NCI-H1694 treated with DMSO at 0.1 percent for 48 hours (cell line): ENCODE measurements at regions not wholly inside any gene's neighbourhood (a gene's known extent, or its start where the extent isn't known, plus 50 kb on each side); places are given as distances from the start of the nearest gene placed in this dataset.
A peak's percentile ranks its signal among the peaks of the same experiment; 100 is the strongest.
"Not testable (repeated sequence)": the region's sequence is repeated elsewhere in the genome, so short reads cannot be mapped to it uniquely, and the experiment has no call there.

Experiments
- DNase-seq: peaks from one replicate; lab custom pipeline; 2025; lab: John Stamatoyannopoulos, UW

DNA sequence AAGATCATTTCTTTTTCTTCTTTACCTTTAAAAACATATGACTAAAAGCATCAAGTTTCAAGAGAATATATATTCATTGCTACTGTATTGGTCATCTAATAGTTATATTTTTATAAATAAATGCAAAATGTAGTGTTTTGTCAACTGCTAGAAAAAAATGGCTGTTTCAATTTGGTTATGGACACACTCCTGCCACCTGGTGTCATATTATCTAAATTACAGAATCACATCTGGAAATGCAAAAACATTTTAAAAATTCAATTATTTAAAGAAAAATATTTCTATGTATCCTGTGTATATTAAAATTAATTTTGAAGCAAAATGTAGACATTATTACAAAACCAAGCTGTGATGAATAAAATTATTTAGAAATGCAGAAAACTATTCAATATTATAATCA lies 329.4 kb upstream of the PCDH18 start:
- DNase-seq, result peak; percentile 24

DNA sequence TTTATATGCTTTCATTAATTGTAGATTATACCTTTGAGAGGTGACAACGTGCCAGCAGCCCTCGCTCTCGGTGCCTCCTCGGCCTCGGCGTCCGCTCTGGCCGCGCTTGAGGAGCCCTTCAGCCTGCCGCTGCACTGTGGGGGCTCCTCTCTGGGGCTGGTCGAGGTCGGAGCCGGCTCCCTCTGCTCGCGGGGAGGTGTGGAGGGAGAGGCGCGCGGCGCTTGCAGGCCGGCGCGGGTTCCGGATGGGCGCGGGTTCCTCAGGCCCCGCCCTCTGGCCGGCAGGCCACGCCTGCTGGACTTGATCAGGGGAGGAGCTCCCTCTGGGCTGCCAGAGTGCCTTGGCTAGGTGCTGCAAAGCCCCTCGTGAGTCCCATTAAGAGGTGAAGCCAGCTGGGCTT lies 321.1 kb upstream of the PCDH18 start:
- no peak for DNase-seq

DNA sequence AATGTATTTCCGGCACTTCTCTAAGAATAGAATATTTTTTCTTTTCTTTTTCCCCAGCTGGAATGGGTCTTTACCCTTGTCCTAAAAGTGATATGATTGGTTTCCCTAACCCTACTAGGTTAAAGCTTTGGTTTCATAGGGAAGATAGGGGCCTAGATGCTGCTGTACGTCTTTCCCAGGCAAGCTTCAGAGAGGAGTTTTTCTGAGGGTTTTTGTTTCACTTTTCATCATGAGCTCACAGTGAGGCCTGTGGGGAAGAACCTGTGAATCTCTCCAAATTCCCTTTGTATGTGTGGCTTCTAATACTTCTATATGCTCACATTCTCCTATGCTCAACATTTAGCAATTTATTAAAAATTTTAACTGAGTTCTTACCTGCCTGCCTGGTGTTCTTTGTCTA lies 320.0 kb upstream of the PCDH18 start:
- DNase-seq, result no peak

DNA sequence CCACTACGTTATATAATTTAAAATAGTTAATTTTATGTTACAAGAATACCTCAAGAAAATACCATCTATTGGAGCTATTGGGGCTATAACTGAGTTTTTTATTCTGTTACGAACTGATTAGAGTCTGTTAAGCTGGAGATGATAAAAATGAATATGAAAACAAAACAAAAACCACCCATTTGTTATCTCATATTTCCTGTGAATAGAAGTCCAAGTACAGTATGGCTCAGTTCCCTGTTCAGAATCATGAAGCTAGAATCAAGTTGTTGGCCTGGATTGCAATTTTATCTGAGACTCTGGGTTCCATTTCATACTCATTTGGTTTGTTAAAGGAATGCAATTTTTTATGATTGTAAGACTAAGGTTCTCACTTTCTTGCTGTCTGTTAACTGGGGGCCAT lies 319.1 kb upstream of the PCDH18 start:
- no peak for DNase-seq

DNA sequence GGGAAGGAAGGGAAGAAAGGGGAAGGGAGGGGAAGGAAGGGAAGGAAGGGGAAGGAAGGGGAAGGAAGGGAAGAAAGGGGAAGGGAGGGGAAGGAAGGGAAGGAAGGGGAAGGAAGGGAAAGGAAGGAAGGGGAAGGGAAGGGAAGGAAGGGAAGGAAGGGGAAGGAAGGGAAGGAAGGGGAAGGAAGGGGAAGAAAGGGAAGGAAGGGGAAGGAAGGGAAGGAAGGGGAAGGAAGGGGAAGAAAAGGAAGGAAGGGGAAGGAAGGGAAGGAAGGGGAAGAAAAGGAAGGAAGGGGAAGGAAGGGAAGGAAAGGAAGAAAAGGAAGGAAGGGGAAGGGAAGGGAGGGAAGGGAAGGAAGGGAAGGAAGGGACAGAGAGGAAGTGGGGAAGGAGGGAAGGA lies 295.7 kb upstream of the PCDH18 start:
- not testable (repeated sequence) for DNase-seq

DNA sequence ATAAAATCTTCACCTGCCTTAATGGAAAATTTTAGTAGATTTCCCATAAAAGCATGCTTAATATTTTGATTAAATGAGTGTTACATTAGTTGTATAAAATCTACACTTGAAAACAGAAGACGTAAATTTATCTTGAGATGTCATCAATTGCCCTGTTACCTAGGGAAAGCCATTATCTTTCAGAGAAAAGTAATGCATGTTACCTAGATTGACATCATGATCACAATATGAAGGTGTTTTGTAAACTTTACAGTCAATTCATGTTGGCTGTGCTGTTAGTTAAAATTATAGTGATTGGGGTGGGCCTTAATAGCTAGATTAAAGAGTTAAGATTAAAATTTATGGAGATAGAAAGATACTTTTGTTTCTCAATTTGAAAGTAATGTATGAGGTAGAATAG lies 293.2 kb upstream of the PCDH18 start:
- no peak for DNase-seq

DNA sequence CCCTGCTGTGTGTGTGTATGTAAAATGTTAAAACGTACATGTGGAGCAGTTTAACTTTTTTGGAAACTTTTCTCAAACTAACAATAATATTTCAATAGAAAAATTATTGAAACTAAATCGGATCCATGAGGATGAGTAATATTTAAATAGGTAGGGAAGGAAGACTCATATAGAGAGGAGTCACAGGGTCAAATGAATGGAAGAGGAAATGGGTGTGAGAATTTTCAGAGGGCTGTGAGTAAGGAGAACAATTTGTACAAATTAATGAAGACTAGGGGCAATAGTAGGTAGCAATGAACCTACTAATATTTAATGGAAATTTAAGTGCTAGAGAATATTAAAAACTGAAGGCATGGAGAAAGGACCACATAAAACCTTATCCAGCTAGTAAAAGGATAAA lies 290.7 kb upstream of the PCDH18 start:
- DNase-seq, result no peak

DNA sequence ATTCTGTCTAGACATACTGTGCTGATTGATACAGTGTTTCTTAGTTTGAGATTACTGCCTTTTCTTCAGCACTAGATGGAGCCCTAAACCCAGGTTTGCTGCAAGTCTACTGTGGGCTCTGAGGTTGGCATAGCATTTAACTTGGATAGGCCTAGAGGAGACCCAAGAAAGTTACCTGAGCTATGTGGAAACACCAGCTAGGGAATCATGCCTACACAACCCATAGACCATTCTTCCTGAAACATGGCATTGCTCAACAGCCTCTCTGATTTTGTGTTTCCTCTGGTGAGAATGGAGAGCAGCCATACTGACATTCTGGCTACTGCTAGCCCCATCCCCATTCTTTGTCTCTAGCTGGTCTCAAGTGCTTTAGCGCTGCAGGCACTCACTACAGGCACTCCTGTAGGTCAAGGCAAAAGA lies 287.7 kb upstream of the PCDH18 start:
- peak; percentile 14 for DNase-seq

DNA sequence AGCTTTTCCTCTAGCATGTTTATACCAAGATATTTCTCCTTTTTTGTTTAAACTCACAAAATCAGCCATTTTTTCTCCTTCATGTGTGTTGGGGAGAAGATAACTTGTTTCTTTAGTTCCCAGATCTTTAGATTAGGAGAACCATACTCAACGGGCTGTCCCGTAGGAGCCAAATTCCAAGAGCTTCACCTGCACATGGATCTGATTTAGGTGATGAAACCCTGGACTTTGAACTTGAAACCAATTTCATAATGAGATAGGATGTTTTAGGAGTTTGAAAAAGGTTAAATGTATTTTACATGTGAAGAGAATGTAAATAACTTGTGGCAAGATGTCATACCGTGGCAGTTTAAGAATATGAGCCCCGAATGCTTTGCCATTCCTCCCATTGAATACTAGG lies 280.0 kb upstream of the PCDH18 start:
- no peak for DNase-seq

DNA sequence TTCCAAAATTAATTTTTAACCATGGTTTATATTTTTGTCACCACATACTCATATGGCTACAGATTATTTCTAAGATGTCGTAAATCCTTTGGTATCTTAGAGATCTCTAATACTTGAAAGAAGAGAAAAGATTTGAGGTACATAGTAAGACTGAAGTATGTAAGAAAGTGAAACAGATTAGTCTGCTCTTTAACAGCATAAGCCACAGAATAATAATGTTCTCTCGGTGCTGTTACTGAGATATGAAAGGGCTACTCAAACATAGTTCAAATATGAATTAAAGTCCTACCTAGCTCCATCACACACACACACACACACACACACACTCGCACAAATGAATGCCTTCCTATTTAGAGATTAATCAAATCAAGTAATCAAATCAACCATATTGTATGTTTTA lies 274.1 kb upstream of the PCDH18 start:
- DNase-seq, result no peak

DNA sequence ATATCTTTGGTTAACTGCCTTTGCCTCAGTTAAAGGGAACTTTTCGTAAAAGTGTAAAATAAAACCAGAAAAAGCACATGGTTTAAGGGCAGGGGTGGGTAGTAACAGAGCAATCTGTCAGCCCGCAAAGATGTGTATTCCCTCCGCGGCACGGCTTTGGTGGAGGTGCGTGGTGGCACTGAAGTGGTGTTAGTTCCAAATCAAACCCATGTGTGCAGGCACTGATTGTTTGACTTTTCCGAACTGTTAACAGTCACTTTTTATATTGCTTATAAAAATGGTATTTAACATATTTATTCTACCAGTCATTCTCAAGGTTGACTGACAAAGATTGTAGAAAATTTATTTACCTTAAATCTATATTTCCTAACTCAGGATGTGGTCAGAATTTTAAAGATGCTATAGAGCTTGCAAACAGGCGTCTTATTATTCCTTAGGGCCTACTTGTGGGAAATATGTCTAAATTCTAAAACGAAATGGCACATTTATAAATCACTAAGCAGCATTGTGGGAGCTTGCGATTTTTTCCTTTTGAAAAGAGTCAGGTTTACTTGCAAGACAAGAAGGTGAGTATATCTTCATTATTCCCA lies 272.7 kb upstream of the PCDH18 start:
- no peak for DNase-seq

DNA sequence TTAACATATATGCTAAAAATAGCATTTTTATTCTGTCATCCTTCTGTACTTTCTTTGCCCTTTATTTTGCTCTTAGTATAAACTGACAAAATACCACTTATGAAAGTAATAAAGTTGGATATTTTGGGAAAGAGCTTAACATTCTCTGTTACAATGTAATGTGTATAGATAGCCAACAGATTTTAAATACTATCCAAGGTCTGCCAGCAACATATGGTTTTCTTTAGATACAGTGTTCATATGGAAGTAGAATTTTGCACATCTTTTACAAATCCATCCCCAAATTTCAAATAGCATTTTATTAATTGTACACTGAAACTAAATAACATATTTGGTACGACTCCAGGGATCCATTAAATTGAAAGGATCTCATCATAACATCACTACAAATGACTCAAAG lies 268.6 kb upstream of the PCDH18 start:
- DNase-seq, result no peak

DNA sequence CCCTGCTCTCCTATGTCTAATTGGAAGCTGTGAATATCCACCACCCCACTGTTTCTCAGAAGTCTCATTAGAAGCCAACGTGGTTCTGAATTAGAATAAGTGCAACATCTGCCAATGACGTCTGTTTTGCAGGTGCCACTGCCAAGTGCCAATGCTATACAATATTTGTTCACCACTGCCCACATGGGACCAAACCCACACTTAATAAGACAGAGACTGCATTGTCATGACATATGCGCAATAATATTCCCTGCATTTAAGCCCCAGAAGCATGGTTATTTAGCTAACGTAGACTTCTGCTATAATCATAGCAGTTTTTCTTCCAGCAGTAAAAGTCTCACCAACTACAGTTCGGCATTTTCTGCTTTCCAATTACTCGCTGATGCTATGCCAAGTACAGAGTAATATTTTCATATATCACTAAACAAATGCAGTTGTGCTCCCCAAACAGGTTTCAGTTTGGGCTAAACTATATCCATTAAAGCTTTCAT lies 262.5 kb upstream of the PCDH18 start:
- DNase-seq, result peak; percentile 55

DNA sequence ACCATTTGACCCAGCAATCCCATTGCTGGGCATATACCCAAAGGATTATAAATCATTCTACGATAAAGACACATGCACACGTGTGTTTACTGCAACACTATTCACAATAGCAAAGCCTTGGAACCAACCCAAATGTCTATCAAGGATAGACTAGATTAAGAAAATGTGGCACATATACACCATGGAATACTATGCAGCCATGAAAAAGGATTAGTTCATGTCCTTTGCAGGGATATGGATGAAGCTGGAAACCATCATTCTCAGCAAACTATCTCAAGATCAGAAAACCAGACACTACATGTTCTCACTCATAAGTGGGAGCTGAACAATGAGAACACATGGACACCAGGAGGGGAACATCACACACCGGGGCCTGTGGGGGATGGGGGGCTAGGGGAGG lies 257.0 kb upstream of the PCDH18 start:
- not testable (repeated sequence) for DNase-seq

DNA sequence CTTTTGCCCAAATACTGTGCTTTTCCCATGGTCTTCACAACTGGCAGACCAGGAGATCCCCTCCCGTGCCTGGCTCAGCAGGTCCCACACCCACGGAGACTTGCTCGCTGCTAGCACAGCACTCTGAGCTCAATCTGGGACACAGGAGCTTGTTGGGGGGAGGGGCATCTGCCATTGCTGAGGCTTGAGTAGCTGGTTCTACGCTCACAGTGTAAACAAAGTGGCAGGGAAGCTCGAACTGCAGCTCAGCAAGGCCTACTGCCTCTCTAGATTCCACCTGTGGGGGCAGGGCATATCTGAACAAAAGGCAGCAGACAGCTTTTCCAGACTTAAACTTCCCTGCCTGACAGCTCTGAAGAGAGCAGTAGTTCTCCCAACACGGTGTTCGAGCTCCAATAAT lies 251.6 kb upstream of the PCDH18 start:
- not testable (repeated sequence) for DNase-seq

DNA sequence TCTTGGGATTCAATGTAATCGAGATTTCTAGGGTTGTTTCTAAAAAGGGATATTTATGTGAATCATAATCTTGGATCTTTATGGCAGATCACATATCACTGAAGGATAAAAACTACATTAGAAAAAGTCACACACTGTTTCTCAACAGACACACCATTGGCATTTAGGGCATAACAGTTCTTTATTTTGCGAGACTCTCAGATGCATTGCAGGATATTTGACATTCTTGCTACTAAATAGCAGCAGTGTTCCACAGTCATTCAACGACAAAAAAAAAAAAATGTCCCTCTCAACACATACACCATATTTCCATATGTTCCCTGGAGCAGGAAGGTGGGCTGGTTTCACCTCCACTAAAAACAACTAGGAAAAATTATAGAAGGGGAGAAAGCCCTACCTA lies 243.4 kb upstream of the PCDH18 start:
- no peak for DNase-seq

DNA sequence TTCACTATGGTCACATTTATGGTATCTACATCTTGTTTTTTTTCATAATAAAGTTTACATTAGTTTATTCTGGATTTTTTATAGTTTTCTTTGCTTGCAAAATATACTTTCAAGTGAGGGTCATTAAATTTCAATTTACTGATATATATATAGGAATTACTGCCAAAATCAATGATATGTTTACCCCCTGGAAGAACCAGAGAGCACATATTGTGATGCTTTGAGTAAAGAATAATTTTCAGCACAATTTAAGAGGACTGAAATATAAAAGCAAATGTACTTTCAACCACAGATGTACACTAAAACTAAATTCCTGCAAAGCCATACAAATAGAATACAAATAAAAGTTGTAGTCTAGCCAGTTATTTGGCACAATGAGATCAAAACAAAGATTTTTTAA lies 242.2 kb upstream of the PCDH18 start:
- no peak for DNase-seq

DNA sequence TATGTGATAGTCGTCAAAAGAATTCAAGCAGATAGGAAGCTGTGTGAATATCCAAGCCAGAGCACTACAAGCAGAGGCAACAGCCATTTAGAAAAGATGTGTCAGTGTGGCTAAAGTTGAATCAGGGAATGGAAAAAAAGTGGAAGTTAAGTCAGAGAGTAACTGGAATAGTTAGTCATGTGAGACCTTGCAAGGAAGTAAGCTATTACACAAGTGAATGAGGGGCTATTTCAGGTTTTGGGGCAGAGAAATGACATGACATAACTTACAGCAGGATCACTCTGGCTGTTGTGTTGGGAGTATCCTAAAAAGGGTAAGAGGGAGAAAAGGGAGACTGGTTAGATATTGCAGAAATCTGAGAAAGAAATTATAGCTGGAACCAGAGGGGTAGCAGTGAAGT lies 236.6 kb upstream of the PCDH18 start:
- no peak for DNase-seq

DNA sequence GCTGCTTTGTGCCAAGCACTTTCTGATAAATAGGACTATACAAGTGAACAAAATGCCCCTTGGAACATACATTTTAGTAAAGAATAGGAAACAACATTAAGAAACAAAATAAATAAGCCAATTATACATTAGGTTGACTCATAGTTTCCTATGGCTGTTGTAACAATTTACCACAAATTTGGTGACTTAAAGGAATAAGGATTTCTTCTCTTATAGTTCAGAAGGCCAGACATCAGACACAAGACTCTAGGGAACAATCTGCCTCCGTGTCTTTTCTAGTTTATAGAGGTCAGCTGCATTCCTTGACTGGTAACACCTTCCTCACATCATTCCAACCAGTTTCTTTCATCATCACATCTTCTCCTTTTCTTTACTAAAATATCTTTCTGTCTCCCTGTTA lies 235.9 kb upstream of the PCDH18 start:
- DNase-seq, result no peak

DNA sequence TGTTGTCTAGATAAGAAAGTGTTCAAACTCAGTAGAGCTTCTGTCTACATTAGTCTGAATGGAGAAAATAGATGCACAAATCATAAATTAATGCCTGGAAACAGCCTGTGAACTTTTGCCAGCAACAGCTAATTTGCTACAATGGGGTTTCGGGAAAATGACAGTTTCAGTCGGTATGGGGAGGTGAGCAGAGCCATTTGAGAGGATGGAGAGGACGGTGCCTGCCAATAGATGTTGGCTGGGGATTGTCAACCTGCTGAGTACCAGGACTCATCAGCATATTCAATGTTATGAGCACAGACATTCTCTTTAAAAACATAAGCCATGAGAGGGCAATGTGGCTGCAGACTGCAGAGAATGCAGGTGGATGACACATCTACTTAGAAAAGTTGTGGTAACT lies 230.3 kb upstream of the PCDH18 start:
- no peak for DNase-seq

DNA sequence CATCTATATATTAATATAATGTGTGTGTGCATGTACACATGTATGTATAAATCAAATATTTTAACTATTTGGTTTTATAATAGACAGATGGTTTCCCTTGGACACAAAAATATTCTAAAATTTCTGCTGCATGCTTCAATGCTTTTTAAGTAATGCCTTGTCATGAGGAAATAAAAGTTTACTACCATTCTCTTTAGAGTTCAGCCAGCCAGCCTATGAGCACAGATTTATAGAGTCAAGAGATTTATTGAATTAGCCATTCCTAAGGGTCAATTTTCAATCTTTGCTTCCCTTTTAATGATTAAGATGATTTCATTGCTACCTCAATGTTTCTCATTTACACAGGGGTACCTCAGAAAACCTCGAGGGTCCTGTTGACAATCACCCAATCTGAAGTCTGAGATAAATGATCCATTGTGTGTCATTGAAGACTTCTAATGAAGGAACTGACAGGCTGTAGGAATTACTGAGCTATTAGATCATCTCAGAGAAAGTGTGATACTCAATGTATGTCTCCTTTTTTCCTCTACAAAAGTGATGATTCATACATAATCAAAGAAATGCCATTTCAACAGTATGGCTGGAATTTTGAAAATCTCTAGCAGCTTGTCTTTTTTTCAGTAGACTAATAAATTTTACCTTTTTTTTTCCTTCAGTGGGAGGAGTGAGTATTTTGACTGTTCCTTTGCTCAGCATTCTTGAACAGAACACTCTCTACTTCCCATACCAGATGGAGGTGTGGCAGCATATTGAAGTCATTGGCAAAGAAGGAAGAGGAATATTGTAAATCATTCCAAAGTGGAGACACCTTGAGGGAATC lies 222.6 kb upstream of the PCDH18 start:
- no peak for DNase-seq

DNA sequence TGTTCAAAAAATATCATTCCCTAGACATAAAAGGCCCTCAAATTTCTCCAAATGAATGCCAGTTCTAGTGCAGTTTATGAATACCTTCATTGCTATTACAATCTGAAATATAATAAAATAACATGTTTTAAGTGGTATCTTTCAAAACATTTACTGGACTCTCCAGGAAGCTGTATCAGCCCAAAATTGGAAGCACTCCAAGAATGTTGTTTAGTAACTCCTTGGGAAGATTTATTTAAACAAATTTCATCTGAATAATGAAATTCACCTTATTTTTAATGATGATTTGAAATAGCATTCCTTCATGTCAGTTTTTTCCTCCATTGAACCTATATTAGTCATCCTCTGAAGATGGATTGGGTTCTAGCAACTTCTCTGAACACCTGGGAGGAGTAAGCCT lies 217.2 kb upstream of the PCDH18 start:
- DNase-seq, result no peak

DNA sequence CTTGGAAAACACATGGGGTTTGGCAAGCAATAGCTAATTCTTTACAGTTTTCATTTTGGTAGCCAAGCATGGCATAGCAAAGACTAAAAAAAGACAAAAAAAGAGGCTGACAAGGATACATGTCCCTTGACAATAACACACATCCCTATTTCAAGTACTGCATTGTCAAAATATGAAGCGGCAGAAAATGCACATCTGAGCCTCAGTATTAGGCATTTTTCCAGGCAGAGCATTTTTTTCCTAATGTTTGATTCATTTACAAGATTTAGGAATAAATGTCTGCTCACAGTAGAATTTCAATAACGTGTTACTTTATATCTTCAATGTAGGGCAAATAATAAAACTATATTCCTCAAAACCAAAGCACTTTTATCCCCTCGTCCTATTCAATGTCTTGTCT lies 216.3 kb upstream of the PCDH18 start:
- DNase-seq, result no peak

DNA sequence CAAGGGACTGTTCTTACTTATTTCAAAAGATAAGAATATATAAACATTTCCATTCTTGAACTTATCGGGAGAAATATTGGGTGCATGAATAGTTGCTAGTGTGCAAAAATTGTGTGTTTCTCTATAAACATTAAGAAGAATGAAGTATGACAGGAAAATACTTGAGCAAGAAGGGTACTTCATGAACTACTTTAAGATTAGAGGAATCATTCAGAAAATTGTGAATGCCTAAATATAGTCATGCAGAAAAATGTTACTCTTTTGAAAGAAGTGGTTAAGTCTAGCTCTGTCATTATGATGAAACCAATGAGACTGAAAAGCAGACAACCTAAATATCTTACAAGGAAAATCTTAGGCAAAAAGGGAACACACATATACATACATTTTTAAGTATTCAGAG lies 207.8 kb upstream of the PCDH18 start:
- DNase-seq, result no peak
